ENCODE measurements at regions not wholly inside any gene's neighbourhood (a gene's known extent, or its start where the extent isn't known, plus 50 kb on each side); places are given as distances from the start of the nearest gene placed in this dataset.
"Not testable (repeated sequence)": the region's sequence is repeated elsewhere in the genome, so short reads cannot be mapped to it uniquely, and the experiment has no call there.

GRCh38 chr6:78589436-78589835 lies 277.9 kb upstream of the IRAK1BP1 start:
- peak; percentile 20 for DNase-seq (ENCODE audit: low read depth)

GRCh38 chr6:78593898-78594667 lies 273.3 kb upstream of the IRAK1BP1 start:
- no peak for DNase-seq (ENCODE audit: low read depth)

- no peak for DNase-seq (ENCODE audit: low read depth)
Observed at GRCh38 chr6:78594668-78595066, 272.7 kb upstream of the IRAK1BP1 start.

DNA sequence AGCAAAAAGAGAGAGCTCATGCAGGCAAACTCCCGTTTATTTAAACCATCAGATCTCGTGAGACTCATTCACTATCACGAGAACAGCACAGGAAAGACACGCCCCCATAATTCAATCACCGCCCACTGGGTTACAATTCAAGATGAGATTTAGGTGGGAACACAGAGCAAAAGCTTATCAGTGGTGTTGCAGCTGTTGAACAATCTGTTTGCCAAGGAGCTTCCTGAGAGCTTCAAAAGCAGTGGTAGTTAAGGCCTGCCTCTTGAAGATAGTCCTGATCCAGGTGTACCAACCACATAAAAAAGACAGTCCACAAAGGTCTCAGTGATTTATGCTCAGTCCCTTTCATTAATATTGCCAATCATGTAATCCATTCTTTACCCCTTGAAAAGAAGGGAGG lies 269.4 kb upstream of the IRAK1BP1 start:
- DNase-seq (ENCODE audit: low read depth) = no peak

DNA sequence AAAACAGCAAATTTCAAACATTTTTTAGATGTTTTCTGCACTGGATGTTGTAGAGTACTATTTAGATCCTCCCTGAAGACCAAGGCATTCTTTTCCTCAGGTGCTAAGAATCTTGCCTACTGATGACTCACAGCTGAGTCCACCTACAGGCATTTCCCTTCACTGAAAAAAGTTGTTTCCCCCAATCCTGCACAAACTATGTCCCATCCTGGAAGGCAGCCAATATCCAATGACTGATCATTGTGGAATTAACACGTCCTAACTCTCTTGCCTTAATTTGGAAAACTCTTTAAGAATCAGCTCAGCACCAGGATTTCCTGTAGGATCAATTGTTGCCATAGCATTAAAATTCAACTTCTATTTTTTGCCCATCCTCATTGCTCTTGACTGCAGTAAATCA lies 268.4 kb upstream of the IRAK1BP1 start:
- peak; percentile 30 for DNase-seq (ENCODE audit: low read depth)

GRCh38 chr6:78599526-78599925 lies 267.8 kb upstream of the IRAK1BP1 start:
- no peak for DNase-seq (ENCODE audit: low read depth)

DNA sequence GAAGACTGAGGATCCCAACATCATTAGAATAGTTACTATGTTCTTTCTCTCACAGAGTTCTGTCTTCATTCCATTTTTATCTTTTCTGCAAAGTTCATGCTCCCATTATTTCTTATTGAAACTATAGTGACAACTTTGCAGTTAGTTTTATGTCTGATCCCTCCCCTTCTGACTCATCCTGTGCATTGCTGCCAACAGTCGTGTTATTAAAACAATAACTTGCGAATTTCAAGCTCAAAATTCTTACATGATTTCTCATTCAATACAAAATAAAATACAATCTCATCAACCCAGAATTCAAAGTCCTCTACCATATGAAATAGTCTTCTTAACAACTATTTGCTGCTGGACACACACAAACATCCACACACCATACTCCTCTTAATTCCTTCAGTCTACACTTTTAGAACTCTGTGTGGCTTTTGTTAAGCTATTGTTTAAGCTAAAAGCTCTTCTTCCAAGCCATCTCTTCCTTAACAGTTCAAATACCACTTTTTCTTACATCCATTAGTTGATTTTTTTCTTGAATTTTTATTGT lies 261.4 kb upstream of the IRAK1BP1 start:
- peak; percentile 43 for DNase-seq (ENCODE audit: low read depth)

- no peak for DNase-seq (ENCODE audit: low read depth)
Observed at GRCh38 chr6:78607189-78607588, 260.2 kb upstream of the IRAK1BP1 start.

- no peak for DNase-seq (ENCODE audit: low read depth)
Observed at GRCh38 chr6:78611102-78611620, 256.2 kb upstream of the IRAK1BP1 start.

GRCh38 chr6:78611886-78612480 lies 255.4 kb upstream of the IRAK1BP1 start:
- DNase-seq (ENCODE audit: low read depth) = no peak

DNA sequence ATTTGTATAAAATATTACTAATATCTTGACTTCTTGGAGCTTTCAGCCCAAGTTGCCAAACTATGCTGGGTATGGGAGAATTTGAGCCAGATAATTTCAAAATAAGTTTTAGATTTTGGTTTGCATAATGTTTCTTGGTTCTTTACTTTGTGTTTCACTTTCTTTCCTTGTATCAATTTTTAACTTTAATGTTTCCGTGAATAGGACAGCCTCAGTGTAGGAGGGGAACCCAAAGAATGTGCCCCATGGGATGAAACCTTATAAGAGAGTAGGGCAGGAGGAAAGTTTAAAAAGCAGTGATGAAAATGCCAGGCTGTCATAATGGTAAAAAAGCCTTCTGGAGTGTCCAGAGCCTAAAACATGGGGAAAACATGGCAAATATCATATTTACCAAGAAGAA lies 252.4 kb upstream of the IRAK1BP1 start:
- no peak for DNase-seq (ENCODE audit: low read depth)

GRCh38 chr6:78615430-78615904 lies 251.9 kb upstream of the IRAK1BP1 start:
- DNase-seq (ENCODE audit: low read depth) = no peak

GRCh38 chr6:78618970-78619369 lies 248.4 kb upstream of the IRAK1BP1 start:
- DNase-seq (ENCODE audit: low read depth) = no peak

- no peak for DNase-seq (ENCODE audit: low read depth)
Observed at GRCh38 chr6:78623554-78623953, 243.8 kb upstream of the IRAK1BP1 start.

GRCh38 chr6:78629154-78629721 lies 238.1 kb upstream of the IRAK1BP1 start:
- DNase-seq (ENCODE audit: low read depth) = no peak

GRCh38 chr6:78629836-78630235 lies 237.5 kb upstream of the IRAK1BP1 start:
- DNase-seq (ENCODE audit: low read depth) = no peak

DNA sequence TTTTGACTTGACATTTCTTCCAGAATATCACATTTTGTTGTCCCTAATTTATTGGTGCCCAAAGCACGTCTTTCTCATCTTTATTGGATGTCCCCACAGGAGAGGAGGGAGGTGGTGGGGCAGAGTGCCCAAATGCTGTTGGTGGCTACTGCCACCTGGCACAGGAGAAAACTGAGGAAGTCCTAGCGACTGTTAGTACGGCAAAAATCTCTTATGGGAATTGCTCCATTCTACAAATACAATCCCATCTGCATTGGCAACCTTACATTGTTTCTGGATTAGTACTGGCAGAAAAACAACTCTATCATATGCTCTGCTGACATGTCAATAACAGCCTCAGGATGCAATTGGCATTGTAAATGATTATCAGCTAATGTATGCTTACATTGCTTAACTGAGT lies 235.4 kb upstream of the IRAK1BP1 start:
- DNase-seq (ENCODE audit: low read depth) = no peak

- no peak for DNase-seq (ENCODE audit: low read depth)
Observed at GRCh38 chr6:78639111-78640110, 227.9 kb upstream of the IRAK1BP1 start.

DNA sequence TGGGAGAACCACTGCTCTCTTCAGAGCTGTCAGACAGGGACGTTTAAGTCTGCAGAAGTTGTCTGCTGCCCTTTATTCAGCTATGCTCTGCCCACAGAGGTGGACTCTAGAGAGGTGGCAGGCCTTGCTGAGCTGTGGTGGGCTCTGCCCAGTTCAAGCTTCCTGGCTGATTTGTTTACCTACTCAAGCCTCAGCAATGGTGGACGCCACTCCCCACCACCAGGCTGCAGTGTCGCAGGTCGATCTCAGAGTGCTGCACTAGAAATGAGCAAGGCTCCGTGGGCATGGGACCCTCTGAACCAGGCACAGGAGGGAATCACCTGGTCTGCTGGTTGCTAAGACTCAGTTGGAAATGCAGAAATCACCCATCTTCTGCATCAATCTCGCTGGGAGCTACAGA lies 223.4 kb upstream of the IRAK1BP1 start:
- DNase-seq (ENCODE audit: low read depth) = not testable (repeated sequence)

GRCh38 chr6:78646542-78647415 lies 220.6 kb upstream of the IRAK1BP1 start:
- DNase-seq (ENCODE audit: low read depth) = not testable (repeated sequence)

DNA sequence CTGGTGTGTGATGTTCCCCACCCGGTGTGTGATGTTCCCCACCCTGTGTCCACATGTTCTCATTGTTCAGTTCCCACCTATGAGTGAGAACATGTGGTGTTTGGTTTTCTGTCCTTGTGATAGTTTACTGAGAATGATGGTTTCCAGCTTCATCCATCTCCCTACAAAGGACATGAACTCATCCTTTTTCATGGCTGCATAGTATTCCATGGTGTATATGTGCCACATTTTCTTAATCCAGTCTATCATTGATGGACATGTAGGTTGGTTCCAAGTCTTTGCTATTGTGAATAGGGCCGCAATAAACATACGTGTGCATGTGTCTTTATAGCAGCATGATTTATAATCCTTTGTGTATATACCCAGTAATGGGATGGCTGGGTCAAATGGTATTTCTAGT lies 201.5 kb upstream of the IRAK1BP1 start:
- DNase-seq (ENCODE audit: low read depth) = not testable (repeated sequence)
